EH (cell line): ENCODE measurements at regions not wholly inside any gene's neighbourhood (a gene's known extent, or its start where the extent isn't known, plus 50 kb on each side); places are given as distances from the start of the nearest gene placed in this dataset.
"Not testable (repeated sequence)": the region's sequence is repeated elsewhere in the genome, so short reads cannot be mapped to it uniquely, and the experiment has no call there.

Experiments
- DNase-seq: peaks from one replicate; pipeline ENCODE4 v3.0.0-alpha.2; 2015; ENCODE audit warnings: low read depth

DNA sequence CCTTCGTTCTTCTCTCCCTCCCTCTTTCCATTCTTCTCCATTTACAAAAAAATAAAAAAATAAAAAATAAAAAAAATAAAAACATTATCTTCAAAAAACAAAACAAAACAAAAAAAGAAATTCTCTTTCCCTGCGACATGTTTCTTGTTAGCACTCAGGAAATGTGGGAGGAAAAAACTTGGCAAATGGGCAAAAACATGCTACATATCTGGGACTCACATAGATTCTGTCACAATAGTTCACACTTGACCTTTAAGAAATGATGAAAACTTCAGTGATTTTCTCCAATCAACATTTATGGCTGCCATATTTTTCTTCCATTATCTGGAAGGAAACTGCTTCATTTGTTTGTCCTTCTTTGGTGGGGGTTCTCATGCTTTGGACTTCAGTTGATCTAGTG, 109.3 kb downstream of the PRKAB2 start:
- DNase-seq = no peak

DNA sequence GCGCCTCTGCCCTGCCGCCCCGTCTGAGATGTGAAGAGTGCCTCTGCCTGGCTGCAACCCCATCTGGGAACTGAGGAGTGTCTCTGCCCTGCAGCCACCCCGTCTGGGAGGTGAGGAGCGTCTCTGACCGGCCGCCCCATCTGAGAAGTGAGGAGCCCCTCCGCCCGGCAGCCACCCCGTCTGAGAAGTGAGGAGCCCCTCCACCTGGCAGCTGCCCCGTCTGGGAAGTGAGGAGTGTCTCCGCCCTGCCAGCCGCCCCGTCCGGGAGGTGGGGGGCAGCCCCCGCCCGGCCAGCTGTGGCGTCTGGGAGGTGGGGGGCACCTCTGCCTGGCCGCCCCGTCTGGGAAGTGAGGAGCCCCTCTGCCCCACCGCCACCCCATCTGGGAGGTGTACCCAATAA, 110.4 kb downstream of the PRKAB2 start:
- not testable (repeated sequence) for DNase-seq

DNA sequence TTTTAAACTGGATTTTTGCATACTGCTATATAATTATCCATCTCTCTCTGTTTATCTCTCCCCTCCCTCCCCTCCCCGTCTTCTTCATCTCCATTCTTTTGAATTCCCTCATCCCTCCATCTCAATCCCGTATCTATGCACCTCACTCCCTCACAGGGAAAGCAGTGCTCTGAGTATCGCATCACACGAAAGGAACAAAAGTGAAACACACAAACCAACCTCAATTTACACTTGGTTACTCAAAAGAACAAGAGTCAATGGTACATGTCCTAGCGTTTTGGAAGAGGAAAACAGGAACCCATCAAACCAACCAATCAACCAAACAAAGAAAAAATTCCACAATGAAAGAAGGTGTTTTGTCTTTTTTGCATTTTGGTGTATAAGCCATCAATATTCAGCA, 115.1 kb downstream of the NBPF12 start:
- DNase-seq = no peak

DNA sequence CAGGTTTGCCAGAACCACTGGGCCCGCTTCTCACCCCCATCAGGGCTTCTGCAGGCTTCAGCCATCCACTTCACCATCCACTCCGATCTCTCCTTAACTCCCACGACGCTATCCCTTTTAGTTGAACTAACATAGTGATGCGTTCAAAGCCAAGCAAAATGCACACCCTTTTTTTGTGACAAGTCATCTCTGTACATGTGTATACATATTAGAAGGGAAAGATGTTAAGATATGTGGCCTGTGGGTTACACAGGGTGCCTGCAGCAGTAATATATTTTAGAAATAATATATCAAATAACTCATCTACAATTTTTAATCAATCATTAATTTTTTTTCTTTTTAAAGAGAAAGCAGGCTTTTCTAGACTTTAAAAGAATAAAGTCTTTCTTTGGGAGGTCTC, 114.6 kb downstream of the NBPF12 start:
- DNase-seq = no peak

DNA sequence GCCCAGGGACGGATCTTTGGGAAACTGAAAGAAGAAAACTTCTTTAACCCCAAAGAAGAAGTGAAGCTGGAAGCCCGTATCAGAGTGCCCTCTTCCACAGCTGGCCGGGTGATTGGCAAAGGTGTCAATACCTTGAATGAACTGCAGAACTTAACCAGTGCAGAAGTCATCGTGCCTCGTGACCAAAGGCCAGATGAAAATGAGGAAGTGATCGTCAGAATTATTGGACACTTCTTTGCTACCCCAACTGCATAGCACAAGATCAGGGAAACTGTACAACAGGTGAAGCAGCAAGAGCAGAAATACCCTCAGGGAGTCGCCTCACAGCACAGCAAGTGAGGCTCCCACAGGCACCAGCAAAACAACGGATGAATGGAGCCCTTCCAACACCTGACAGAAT, 114.0 kb downstream of the NBPF12 start:
- DNase-seq = no peak

DNA sequence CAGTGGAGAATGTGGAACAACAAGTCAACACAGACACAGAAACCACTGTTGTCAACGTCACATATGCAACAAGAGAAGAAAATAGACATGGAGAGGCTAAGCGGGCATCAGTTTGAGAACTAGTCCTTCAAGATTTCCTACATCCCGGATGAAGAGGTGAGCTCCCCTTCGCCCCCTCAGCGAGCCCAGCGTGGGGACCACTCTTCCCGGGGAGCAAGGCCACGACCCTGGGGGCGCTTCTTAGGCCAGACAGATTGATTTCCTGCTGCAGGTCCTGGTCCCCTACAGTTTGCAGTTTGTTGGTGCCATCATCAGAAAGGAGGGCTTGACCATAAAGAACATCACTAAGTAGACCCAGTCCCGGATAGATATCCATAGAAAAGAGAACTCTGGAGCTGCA, 113.0 kb downstream of the NBPF12 start:
- DNase-seq = no peak

DNA sequence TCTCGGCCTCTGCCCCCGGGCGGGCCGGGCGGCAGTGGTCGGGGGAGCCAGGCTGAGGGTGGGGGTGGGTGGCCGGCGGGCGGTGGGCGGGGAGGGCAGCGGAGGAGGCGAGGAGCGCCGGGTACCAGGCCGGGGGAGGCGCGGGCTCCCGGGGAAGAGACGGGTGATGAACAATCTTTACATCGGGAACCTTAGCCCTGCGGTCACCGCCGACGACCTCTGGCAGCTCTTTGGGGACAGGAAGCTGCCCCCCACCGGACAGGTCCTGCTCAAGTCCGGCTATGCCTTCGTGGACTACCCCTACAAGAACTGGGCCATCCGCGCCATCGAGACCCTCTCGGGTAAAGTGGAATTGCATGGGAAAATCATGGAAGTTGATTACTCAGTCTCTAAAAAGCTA, 112.5 kb downstream of the NBPF12 start:
- no peak for DNase-seq

DNA sequence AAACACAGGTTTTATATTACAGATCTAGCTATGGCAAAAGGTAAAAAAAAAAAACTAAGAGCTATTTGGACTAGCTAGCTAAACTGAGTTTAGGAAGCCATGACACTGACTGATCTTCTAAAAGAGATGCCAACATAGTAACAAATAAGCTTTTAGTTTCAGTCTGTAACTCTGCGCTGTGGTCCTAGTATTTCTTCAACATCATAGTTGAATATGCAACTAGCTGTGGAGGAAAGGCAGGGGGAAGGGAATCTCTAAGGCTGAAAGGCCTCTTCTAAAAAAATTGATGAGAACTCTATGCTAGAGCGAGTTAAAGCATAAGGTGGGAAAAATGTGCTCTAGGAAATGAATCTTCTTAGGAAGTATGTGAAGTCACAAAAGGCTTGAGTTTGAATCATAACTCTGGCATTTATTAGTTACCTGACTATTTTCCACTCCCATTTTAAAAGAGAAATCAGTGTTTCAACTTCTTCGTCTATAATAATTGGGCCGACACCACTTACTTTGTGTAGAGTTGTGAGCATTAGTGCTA, 108.8 kb downstream of the NBPF12 start:
- DNase-seq = not testable (repeated sequence)

DNA sequence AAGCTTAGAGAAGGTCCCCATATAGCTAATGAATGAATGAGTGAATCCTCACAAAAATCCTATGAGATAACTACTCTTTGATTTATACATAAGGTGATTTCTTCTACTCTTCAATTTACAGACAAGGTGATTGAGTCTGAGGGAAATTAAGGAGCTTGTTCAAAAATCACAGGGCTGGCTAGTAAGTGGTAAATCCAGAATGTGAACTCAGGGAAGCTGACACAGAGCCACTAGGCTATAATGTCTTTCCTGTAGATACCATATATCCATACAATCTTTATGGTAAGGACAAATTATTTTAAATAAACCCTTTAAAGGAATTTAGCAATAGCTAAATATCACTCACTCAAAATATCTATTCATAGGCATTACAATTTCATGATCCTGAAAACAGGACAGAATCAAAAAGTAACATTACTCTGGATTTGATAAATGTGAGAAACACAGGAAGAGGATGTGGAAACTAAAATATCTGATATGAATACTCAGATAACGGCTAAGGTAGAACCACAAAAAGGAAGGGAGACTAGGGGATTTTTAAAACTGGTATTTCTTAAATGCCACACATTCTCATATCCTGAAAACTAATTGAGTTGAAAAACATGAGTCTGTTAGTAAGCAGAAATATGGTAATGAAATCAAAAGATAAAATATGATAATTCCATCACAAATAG, 108.2 kb downstream of the NBPF12 start:
- DNase-seq = peak; percentile 3
